Omental fat pad (tissue), 3 donors: ENCODE measurements at regions not wholly inside any gene's neighbourhood (a gene's known extent, or its start where the extent isn't known, plus 50 kb on each side); places are given as distances from the start of the nearest gene placed in this dataset.

Experiments
- ATAC-seq: fragments of 150-250 bp; one replicate; pipeline ENCODE4 v1.9.1; 2016; ENCODE audit warnings: mild to moderate bottlenecking, moderate library complexity; ENCODE audit not compliant: low FRiP score
- DNase-seq: peaks from one replicate; pipeline ENCODE4 v3.0.0-alpha.2; 2019; ENCODE audit warnings: low spot score
- CTCF ChIP-seq, 3 donors: fragments of 450-650 bp; IDR thresholded peaks; one replicate each; pipeline ENCODE4 v1.5.1; 2016 to 2017; ENCODE audit warnings: antibody characterized with exemption in 3 of 3, mild to moderate bottlenecking in 3 of 3, moderate library complexity in 2 of 3

DNA sequence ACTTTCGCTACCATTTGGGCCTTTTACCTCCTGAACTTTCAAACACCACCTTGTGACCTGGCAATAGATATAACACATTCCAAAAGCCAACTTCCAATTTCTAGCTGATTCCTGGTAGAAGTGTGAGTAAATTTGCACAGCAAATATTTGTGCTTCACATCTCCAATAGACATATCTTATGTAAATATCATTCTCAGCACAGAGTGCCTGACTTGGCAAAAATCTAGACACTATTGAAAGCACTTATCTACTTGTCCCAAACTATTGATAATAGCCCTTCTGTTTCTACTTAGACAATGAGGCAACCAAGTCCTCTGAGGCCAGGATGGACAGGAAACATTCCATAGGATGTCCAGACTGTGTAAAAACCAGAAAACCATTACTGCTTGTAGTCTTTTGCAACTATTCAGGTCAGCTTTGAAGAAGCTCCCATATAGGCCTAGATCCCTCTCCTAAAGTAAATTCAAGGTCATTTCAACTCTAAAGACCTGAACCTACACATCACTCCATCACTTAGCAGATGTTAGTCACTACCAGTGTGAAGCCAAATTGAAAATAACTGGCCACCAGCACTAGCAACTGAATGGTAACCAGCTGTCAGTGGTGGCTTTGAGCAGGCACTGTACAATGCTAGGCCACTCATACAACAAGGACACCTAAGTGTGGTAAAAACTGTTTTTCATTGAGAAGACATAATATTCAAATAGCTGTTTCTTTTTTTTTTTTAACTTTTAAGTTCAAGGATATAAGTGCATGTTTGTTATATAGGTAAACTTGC lies 95.3 kb upstream of the RSPO3 start:
- TF ChIP-seq CTCF (IDR thresholded peaks at IDR 0.05) = no peak
- no peak for ATAC-seq

GRCh38 chr6:127026247-127026646 lies 92.2 kb upstream of the RSPO3 start:
- no peak for ATAC-seq
- no peak for TF ChIP-seq CTCF (IDR thresholded peaks at IDR 0.05)
- no peak for DNase-seq

More for the DNA sequence above, 95.3 kb upstream of the RSPO3 start:
- no peak for DNase-seq

- no peak for ATAC-seq
- DNase-seq = no peak
- no peak for TF ChIP-seq CTCF (IDR thresholded peaks at IDR 0.05)
Observed at GRCh38 chr6:127030111-127030510, 88.4 kb upstream of the RSPO3 start.

GRCh38 chr6:127030836-127031235 lies 87.6 kb upstream of the RSPO3 start:
- DNase-seq (no peak), ATAC-seq (no peak)
- TF ChIP-seq CTCF (IDR thresholded peaks at IDR 0.05) = no peak

- TF ChIP-seq CTCF (IDR thresholded peaks at IDR 0.05) = no peak
- DNase-seq (no peak), ATAC-seq (no peak)
Observed at GRCh38 chr6:127031511-127031910, 87.0 kb upstream of the RSPO3 start.

DNA sequence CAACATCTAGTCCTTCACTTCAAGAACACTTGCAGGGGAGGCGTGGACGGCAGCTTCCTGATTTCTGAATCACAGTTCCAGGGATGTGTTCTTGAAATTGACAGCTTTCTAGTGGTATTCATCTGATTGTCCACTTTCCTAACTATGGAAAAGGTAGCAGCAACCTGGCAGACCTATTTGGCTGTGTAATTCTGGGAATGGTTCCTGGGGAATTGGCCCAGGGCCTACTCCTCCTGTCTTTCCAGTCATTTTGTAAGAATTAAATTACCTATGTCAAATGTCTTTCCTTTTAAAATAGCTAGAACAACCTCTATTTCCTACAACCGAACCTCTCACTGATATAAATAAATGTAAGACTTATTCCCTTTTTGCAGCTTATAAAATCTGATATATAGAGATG lies 85.5 kb upstream of the RSPO3 start:
- no peak for ATAC-seq
- TF ChIP-seq CTCF (IDR thresholded peaks at IDR 0.05) = no peak
- DNase-seq = no peak

- DNase-seq = no peak
- no peak for ATAC-seq
- TF ChIP-seq CTCF (IDR thresholded peaks at IDR 0.05) = no peak
Observed at GRCh38 chr6:127051571-127052260, 66.8 kb upstream of the RSPO3 start.
